ENCODE measurements at regions not wholly inside any gene's neighbourhood (a gene's known extent, or its start where the extent isn't known, plus 50 kb on each side); places are given as distances from the start of the nearest gene placed in this dataset.

DNA sequence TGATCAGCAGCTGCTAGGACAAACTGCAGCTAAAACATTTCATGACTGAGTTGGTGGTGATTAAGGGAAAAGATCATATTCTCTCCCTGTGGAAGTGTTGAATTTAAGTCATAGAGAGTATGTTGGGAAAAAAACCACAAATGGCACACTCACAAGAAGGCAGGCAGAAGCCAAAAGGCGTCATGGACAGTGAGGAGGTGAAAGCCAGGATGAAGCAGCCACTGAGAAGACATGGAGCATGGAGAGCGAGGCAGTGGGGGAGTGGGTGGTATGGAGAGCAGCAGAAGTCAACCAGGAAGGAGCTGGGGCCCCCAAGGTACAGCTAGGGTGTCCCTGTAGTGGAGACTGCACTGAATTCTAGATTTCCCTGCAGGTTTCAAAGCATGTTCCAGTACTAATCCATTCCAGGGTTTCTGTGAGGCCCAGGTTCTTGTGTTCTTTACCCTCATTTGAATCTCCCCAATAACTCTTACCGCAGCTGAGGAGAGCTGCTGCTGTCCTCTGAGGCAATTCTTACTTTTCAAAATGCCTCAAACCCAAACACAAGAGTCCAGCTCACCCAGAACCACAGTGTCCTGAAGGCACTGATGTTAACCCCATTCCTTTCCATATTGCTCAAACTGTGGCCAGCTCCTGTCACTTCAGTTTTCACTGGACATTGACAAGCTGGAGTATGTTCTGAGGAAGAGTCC lies 191.8 kb upstream of the E2F8 start:
- H3K27ac ChIP-seq = no peak overlapping the region
- ATAC-seq = no peak

DNA sequence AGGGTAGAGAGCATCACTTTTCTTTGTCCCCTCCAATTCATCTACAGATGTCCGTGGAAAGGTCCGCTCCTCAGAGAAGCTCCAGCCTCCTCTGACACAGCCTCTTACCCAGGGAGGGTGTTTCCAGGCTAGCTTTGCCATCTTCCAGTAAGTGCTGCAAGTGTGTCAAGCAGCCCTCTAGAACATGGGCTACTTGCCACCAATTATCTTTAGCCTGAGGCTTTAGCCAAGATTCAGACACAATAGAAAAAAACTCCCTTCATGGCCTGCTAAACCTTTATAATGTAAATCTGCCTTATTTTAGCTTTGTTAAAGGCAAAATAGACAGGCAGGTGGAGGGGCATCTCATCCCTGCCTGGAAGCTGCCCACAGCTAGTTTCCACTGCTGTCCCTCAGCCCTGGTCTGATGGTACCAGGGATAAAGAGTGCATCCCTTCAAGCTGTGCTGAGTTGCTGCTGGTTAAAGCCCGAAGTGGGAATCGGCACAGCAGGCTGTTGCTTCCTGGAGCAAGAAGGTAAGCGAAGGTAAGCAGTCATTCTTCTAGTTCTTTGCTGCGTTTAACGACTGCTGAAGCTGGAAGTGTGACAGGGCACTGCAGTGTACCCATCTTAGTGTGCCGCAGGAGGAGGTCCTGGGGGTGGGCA lies 190.1 kb upstream of the E2F8 start:
- Histone ChIP-seq H3K4me3 (no peak overlapping the region), H3K4me1 (peaks cover 9% of the 10 kb centered on the region), H3K36me3 (no peaks in the 10 kb centered on the region), H3K9me3 (no peaks in the 10 kb centered on the region), H3K27me3 (no peaks in the 10 kb centered on the region), H3K27ac (no peak overlapping the region)
- peak; percentile 26 for ATAC-seq
- DNase-seq = no peak
- TF ChIP-seq, protein P1, sequence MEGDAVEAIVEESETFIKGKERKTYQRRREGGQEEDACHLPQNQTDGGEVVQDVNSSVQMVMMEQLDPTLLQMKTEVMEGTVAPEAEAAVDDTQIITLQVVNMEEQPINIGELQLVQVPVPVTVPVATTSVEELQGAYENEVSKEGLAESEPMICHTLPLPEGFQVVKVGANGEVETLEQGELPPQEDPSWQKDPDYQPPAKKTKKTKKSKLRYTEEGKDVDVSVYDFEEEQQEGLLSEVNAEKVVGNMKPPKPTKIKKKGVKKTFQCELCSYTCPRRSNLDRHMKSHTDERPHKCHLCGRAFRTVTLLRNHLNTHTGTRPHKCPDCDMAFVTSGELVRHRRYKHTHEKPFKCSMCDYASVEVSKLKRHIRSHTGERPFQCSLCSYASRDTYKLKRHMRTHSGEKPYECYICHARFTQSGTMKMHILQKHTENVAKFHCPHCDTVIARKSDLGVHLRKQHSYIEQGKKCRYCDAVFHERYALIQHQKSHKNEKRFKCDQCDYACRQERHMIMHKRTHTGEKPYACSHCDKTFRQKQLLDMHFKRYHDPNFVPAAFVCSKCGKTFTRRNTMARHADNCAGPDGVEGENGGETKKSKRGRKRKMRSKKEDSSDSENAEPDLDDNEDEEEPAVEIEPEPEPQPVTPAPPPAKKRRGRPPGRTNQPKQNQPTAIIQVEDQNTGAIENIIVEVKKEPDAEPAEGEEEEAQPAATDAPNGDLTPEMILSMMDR (IDR thresholded peaks at IDR 0.05) = no peak
- intact Hi-C loops (cut with DNase I) = no loop called here

More for the DNA sequence above, 191.8 kb upstream of the E2F8 start:
- H3K4me3 ChIP-seq = no peak overlapping the region
- no peaks in the 10 kb centered on the region for H3K9me3 ChIP-seq
- TF ChIP-seq, protein P1 (IDR thresholded peaks at IDR 0.05) = no peak
- DNase-seq = no peak
- no peaks in the 10 kb centered on the region for H3K27me3 ChIP-seq
- intact Hi-C loops (cut with DNase I) = no loop called here
- H3K4me1 ChIP-seq = peaks cover 9% of the 10 kb centered on the region
- H3K36me3 ChIP-seq = no peaks in the 10 kb centered on the region

DNA sequence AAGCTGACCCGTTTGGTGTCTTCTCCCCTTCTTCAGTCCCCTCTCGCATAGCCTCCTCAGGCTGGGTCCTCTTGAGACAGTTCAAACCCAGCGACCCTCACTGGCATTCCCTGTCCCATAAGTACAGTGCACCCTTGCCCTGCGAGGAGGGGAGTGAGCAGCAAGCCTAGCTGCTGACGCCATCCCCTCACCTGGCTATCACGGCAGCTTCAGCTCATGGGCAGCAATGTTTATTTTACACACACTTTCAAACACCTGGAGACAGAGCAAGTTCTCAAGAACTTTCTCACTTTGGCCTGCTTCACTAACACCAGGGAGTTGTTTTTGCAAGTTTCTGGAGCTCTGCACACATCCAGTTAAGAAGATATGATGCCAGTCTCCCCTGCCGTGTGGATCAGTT lies 189.6 kb upstream of the E2F8 start:
- Histone ChIP-seq H3K4me1 (peaks cover 9% of the 10 kb centered on the region), H3K4me3 (no peak overlapping the region), H3K9me3 (no peaks in the 10 kb centered on the region), H3K27me3 (no peaks in the 10 kb centered on the region), H3K27ac (no peak overlapping the region), H3K36me3 (no peaks in the 10 kb centered on the region)
- no peak for DNase-seq
- intact Hi-C loops (cut with DNase I) = no loop called here
- ATAC-seq = peak; percentile 41
- TF ChIP-seq, protein P1 (IDR thresholded peaks at IDR 0.05) = no peak

DNA sequence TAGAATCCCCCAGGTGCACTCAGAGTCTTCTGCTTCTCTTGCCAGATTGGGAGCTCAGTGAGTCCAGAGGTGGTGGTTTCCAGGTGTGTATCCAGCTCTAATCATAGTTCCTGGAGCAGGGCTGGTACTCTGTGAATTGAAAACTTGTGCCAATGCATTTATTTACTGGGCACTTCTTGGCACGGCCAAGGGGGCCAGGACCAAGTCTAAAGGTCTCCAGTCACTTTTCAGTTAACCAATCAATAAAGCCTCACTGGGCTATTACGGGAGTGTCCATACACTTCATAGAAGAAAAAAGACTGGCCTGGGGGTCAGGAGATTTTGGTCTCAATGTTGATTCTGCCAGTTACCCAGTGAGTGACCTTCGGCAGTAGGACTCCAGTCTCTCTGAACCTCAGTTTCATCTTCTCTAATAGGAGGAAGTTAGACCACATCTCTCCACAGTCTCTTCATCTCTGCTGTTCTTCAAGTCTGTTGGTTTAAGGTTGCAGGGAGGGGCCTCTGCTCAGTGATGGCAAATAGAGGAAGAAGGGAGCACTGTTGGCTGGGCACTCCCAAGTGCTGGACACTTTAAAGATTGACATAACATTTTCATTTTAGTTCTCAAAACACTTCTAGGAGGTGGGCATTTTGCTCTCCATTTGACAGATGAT lies 188.5 kb upstream of the E2F8 start:
- Histone ChIP-seq H3K36me3 (no peaks in the 10 kb centered on the region), H3K9me3 (no peaks in the 10 kb centered on the region), H3K27ac (no peak overlapping the region), H3K4me3 (no peak overlapping the region), H3K4me1 (peaks cover 9% of the 10 kb centered on the region), H3K27me3 (no peaks in the 10 kb centered on the region)
- no peak for DNase-seq
- TF ChIP-seq, protein P1 (IDR thresholded peaks at IDR 0.05) = no peak
- ATAC-seq = no peak
- intact Hi-C loops (cut with DNase I) = no loop called here

DNA sequence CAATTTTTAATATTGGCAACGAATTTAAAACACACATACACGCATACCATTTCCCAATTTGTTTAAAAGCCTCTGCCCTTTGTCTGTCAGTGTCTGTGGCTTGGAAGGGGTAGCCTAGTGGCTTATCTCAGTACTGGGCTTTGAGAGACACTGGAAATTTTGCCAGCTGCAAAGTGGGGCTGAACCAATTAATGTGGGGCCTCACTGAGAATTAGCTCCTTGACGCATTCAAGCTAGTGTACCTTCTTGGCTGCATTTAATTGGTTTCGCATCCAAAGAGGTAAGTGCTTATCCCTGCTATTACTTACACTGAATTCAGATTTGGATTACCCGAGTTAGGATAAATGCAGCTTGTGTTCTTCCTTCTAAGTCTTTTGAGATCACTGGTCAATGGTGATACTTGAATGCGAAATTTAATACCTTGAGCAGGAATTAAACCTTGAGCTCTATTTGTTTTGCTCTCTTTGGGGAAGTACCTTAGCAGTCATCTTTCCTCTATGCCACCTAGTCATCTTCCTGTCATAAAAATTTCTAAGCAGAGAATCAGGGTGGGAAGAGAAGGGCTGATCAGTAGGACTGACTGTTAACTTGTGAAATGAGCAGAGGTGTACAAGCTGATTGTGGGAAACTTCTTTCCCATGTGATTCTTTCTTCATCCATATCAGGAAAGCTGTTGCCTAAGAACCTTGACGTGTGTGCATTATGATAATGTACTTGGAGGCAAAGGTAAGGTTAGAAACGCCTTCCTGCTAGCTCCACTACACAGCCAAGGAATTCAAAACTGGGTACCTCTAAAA lies 187.7 kb upstream of the E2F8 start:
- Histone ChIP-seq H3K4me3 (no peak overlapping the region), H3K27ac (no peak overlapping the region), H3K4me1 (peaks cover 5% of the 10 kb centered on the region), H3K27me3 (no peaks in the 10 kb centered on the region), H3K9me3 (no peaks in the 10 kb centered on the region), H3K36me3 (no peaks in the 10 kb centered on the region)
- intact Hi-C loops (cut with DNase I) = no loop called here
- ATAC-seq (no peak), DNase-seq (no peak)
- TF ChIP-seq, protein P1 (IDR thresholded peaks at IDR 0.05) = no peak

All from upper lobe of right lung (tissue), 1 donor.